COLO668 (cell line): ENCODE measurements at regions not wholly inside any gene's neighbourhood (a gene's known extent, or its start where the extent isn't known, plus 50 kb on each side); places are given as distances from the start of the nearest gene placed in this dataset.

Experiments used
- DNase-seq: peaks from one replicate; lab custom pipeline; 2025; ENCODE audit not compliant: unreplicated experiment; lab: John Stamatoyannopoulos, UW

GRCh38 chr11:19561011-19561410, 151.6 kb upstream of the NAV2 start:
- DNase-seq = no peak

- no peak for DNase-seq
Observed at GRCh38 chr11:19560156-19560555, 152.5 kb upstream of the NAV2 start.

DNA sequence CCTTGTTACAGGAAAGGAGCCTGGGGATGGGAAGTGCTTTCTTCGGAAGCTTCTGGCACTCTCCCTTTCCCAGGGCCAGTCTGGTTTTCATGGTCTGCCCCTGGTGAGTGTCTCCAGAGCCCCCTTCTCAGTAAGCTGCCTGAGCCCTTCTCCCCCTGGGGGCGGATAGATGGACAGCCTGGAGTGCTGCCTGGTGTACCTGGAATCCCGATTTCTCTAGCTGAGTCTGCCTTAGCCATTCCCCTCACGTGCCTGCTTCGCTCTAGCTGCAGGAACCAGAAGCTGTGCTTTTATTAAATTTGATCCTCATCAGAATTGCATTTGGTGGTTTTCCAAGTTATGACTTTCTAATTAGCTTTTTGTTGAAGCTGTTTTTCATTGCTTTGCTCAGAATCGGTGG, 152.9 kb upstream of the NAV2 start:
- no peak for DNase-seq

- DNase-seq = peak; percentile 48
Observed at GRCh38 chr11:19558189-19558986, 154.2 kb upstream of the NAV2 start.

DNA sequence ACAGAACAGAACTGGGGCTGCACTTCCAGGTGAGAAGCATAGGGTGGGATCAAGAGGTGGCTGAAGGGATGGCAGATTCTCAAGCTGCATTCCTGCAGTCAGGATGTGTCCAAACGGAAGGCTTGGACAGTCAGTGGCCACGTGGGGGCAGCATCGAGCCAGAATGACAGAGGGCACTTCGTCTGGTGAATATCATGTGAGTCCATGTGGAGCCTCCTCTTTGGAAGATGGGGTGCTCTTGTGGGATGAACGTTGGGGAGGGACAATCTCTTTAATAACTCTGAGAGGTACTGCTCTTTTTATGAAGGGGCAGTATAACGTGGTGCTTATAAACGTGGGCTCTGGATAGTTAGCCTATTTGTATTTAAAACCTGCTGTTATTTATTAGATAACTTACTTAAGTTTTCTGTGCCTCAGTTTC, 154.9 kb upstream of the NAV2 start:
- DNase-seq = peak; percentile 82

GRCh38 chr11:19557185-19557584, 155.5 kb upstream of the NAV2 start:
- DNase-seq = no peak

- no peak for DNase-seq
Observed at GRCh38 chr11:19555266-19555665, 157.4 kb upstream of the NAV2 start.

- DNase-seq = peak; percentile 84
Observed at GRCh38 chr11:19553683-19554333, 158.8 kb upstream of the NAV2 start.

GRCh38 chr11:19552656-19553260, 159.9 kb upstream of the NAV2 start:
- DNase-seq = no peak

DNA sequence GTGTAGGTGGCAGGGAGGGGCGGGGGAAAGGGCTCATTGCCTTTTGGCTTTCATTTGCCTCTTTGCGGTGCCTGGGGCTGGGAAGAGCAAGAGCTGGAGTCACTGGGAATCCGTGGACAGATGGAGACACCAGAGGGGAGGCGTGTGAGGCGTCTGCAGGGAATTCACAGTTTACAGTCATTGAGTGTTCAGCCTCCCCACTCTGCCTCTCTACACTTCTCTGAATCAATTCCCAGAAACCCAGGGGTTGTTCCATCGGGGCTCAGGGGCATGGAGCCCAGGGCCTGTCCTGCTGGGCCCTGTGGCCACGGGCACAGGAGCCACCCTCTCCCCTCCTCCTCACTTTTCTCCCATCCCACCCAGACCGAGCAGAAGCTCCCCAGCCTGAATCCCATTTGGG, 160.5 kb upstream of the NAV2 start:
- no peak for DNase-seq

DNA sequence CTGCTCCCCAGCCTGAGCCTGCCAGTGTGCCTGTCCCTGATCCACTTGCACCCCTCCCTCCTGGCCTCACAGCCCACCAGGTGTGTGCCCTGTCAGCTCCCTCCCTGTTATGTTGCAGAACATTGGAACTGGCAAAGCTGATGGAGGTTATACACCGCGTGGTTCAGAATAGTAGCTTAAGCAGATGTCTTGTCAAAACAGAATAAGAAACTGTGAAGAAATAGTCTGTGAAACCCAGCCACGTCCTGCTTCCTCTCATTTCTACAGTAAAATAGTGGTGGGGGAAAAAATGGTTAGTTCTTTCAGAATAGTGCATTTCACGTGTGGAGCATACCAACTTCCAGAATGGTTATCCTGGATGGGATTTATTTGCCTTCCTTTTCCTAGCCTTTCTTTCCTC, 161.2 kb upstream of the NAV2 start:
- no peak for DNase-seq

GRCh38 chr11:19547044-19547443, 165.6 kb upstream of the NAV2 start:
- DNase-seq = no peak

DNA sequence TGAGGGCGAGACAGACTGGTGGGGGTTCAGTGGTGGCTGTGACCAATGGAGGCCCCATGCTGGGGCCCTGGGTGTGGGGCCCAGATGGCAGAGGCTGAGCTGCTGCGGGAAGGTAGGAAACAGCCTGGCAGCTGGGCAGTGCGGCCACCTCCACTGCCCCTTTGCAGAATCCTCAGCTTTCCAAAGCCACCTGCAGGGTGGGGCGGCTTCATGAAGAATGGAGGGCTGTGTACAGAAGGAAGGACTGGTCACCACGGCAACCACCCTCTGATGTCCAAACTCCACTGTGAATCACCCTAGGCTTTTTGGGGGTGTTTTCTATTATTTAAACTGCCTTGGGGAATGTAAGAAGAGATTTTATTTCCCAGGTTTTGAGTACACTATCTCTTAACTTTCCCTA, 166.3 kb upstream of the NAV2 start:
- peak; percentile 79 for DNase-seq

GRCh38 chr11:19541521-19542049, 171.1 kb upstream of the NAV2 start:
- no peak for DNase-seq

DNA sequence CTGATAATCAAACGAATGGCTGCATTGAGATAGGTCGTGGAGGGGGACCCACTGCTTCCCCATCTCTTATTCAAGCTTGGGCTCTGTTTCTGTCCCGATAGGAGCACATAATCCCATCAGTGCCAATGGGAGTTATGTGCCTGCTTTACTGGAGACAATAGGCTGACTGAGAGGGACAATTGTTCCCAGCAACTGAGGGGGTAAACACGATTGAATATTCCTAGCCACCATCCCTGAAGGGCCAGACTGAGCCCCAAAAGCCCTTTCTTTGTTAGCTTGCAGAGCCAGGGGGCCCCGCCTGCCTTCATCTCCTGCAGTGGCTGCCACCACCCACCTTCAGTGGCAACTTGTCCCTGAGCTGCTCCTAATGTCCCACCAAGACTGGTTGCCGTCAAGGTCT, 172.8 kb upstream of the NAV2 start:
- no peak for DNase-seq

DNA sequence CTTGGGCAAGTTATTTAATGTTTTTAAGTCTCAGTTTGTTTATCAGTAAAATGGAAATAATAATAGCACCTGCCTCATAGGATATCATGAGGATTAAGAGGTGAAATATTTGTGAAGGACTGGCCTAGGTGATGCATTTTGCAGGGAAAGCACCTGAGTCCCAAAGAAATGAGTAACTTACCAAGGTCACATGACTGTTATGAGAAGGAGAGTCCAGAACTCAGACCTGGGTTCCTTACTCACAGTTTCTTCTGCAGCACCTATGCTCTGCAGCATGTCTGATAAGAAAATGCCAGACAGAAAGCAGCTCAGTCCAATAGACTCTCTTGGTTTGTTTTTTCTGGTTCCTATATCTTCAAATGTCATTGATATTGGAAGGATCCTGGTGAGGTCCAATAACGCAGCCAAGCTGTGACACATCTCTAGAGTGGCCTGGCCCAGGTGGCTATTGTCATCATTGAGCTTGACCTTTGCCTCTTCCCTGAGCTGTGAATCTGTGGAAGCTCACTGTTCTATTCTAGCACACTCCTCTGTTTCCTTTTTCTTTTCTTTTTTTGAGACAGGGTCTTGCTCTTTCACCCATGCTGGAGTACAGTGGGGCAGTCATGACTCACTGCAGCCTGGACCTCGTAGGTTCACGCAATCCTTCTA, 174.7 kb upstream of the NAV2 start:
- DNase-seq = no peak

DNA sequence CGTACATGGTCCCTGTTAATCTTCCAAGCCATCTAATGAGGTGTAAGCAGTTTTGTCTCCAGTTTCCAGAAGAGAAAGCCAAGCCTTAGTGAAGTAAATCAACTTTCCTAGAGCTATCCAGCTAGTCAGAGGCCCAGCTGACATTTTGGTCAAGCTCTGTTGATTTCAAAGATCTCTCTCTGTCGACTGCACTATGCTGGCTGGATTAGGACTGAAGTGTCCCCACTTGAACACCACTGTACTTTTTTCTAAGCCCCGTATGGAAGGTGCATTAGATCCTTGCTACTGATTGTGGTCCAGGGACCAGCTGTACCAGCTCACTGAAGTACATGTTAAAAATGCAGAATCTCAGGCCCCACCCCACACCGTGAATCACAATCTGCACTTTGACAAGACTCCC, 176.5 kb upstream of the NAV2 start:
- no peak for DNase-seq

DNA sequence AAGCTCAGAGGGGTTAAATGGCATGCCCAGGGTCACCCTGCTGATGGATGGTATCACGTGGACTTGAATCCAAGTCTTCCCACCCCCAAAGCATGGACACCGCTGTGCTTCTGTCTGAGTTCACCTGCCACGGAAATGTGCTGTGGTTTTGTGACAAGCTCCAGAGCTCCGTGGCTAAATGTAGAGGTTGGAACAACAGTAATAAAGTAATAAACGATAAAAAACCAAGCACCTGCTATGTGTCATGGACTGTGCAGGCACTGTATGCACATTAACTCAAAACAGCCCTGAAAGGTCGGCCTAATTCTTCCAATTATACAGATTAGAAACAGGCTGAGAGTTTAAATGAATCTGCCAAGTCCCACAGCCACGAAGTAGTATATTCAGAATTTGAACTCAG, 182.1 kb upstream of the NAV2 start:
- no peak for DNase-seq

- no peak for DNase-seq
Observed at GRCh38 chr11:19526119-19526518, 186.5 kb upstream of the NAV2 start.

DNA sequence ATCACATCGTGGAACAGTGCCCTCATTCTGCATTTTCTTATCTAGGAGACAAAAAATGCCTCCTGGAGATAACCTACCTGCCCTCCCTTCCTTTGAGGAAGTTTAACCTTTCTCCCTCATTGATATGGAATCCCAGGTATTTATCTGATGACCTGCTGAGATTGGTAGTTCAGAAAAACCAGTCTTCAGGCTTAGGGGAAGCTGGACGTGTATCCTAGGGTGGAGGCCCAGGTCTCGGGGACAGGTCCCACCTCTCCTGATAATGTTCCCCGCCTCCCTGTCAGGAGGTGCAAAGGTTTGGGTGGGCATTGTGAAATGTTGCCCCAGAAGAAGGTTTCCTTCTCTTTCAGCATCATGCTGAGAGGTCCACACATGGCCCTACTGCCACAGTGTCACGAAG, 186.9 kb upstream of the NAV2 start:
- no peak for DNase-seq

GRCh38 chr11:19525276-19525675, 187.4 kb upstream of the NAV2 start:
- DNase-seq = no peak
